ENCODE measurements at regions not wholly inside any gene's neighbourhood (a gene's known extent, or its start where the extent isn't known, plus 50 kb on each side); places are given as distances from the start of the nearest gene placed in this dataset.

DNA sequence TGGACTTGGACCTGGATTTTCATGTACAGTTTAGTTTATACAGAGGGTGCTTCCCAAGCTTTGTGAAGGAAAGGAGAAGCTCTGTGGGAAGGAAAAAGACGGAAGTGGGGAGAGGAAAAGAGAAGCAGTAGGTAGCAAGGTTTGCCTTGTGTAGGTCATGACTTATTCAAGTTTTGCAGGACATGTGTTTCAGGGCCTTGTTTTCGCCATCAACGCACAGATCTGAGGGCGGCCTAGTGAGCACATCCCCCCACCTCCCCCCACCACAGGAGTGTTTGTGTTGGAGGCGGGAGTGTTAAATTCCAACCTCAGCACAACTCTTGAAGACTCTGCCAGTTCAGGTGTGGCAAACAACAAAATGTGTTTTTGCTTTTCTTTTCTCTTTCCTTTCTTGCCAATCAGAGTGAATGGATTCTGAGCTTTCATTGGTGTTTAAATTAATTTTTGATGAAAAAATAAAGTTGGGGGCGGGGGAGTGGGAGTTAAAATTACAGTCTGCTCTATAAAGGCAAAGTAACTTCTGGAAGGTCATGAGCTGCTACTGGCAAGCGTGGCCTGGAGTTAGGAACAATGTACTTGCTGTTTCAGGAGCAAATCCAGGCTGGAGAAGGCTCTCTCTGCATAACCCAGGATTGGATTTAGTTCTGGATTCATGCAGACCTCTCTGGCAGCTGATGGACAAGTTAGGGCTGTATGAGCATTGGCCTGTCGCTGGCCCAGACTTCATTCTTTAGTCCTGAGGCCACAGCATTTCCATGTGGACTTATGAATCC, 338.5 kb downstream of the CD83 start:
- no peak for DNase-seq

DNA sequence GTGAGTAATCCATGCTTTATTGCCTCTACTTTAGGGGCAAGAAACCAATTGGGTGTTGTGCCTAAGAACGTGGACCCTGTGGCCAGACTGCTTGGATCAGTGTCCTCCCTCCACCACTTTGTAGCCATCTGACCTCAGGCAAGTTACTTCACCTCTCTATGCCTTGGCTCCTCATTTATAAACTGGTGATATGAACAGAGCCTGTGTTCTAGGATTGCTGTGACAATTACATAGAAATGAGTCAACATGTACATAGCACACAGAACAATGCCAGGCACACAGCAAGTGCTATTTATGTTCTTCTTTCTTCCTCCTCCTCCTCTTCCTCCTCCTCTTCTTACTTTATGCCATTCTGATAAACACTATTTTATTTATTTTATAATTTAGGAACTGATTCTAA, 339.4 kb downstream of the CD83 start:
- no peak for DNase-seq

DNA sequence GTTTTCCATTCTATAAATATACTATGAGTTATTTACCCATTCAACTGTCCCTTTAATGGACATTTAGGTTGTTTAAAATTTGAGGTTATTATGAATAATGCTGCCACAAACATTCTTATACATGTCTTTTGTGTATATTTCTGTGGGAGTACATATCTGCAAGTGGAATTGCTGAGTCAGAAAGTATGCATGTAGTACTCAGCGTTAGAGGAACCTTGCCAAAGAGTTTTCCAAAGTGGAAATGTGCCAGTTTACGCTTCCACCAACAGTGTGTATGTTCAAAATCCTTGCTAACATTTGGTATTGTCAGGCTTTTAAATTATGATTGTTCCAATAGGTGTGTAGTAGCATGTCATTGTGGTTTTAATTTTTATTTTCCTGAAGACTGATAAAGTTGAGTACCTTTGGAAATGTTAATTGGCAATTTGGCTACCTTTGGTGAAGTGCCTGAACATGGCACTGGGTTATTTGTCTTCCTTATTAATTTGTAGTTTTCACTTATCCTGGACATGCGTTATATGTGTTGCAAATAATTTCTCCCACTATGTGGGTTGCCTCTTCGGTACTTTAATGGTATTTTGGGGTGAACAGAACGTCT, 341.2 kb downstream of the CD83 start:
- DNase-seq, result no peak

DNA sequence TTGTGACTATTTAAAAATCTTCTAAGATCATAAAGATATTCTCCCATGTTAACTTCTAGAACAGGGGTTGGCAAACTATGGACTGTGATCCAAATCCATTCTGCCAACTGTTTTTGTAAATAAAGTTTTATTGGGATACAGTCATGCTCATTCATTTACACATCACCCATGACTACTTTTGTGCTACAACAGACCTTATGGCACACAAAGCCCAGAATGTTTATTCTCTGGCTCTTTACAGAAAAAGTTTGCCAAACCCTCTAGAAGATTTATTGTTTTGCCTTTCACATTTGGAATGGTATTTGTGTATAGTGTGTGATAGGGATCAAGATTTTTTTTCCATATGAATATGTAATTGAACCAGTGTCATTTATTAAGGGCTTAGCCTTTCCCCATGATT, 341.7 kb downstream of the CD83 start:
- DNase-seq, result no peak

DNA sequence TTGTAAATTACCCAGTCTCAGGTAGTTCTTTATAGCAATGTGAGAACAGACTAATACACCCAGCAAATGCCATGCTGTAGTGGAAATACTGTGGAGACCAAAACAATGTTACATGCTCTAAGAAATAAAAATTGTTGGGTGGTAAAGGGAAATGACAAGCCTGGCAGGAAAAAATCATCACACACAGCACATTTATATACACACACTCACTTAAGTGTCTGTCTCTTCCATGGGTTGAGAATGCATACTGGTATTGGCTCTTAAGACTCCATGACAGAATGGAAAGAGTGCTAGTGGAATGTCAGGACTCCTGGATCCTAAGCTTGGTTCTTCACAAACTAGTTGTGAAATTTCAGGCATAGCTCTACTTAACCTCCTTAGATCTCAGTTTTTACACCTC, 343.0 kb downstream of the CD83 start:
- DNase-seq, result no peak

DNA sequence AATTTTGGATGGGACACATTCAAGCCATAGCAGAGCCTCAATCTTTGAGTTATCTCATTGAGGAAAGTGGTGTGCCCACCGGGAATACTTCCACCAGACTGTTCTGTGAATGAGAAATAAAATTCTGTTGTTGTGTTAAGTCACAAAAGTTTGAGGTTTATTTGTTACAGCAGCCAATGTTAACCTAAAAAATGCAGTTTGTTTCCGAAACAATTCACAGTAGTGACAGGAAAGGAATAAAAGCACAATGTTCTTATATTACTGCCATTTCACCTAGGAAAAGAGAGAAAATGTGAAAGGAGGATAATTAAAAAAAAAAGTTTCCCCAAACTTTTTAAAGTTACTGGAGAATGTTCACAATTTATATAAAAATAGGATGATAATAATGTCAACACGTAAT, 344.6 kb downstream of the CD83 start:
- DNase-seq, result no peak

DNA sequence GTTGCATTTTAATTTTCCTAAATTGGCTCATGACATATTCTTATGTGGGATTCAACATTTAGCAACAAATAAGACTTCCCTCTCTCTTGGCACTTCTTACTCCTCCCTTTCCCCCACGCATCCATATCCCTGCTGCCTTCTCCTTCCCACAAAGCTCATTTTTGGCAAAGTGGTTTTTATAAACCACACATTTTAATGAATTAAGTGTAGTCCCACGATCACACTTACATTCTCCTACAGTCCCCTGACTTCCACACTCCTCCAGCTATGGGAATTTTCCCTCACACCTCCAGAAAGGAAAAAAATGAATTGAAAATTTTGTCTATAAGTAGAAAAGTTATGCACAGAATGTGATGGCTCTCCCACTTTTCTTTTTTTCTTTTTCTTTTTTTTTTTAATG, 345.0 kb downstream of the CD83 start:
- no peak for DNase-seq

DNA sequence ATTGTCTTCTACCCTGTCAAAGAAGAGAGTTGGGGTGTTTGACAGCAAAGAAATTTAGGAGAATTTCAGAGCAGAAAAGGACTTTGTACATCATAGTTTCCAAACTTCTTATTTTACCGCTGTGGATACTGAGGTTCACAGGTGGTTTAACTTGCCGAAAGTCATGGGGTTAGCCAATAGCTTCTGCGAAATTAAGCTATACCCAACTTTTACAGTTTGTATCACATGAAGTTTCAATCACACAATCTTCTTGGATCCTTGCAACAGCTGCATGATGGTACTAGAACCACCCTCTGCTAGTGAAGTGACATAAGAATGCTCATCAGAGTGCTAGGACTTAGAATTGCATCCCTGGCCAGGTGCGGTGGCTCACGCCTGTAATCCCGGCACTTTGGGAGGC, 345.5 kb downstream of the CD83 start:
- DNase-seq, result no peak

DNA sequence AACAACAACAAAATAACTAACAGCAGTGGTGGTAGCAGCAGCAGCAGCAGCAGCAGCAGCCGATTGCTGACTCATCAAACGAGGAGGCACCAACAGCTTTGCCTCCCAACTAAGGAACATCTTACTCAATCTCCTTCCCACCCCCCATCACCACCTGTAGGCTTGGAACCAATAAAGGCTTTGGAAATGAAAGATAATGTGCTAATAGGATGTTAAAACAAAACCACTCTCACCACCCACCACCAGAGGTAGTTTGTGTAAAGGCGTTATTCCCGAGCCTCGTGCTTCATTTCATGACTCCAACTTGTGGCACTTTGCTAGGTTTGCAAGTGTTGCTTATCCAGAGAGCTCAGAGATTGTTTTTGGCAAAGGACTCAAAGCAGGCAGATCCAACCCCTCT, 346.5 kb downstream of the CD83 start:
- DNase-seq, result no peak

DNA sequence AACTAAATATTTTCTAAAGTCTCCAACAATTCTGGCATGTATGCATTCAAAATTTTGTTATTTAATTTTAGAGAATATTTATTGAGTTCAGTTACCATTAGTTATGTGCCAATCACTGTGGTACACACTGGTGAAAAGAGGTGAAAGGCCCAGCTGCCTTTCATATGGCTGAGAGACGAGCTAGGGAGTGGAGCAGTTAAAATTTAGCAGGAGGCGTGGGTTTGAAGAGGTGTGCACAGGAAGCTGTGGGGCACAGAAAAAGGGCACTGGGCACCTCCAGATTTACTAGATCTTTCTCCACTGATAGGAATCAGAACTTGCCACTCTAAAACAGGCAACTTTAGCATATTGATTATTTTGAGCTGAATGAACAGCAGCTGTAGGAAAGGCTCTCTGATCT, 347.1 kb downstream of the CD83 start:
- no peak for DNase-seq

DNA sequence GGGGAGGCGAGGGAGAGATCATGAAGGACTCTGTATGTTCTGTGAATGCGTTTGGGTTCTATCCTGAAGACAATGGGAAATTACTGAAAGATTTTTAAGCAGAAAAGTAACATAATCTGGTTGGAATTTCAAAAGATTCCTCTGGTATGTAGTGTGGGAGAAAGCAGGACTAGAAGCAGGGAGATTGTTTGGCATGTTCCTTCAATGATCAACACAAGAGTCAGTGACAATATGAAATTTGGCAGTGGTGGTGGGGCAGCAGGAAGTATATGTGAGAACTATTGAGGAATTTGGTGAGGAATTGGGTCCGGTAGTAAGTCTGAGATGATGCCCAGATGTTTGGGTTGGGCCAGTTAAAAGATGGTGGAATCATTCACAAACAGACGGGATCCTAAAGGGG, 348.7 kb downstream of the CD83 start:
- DNase-seq, result no peak

DNA sequence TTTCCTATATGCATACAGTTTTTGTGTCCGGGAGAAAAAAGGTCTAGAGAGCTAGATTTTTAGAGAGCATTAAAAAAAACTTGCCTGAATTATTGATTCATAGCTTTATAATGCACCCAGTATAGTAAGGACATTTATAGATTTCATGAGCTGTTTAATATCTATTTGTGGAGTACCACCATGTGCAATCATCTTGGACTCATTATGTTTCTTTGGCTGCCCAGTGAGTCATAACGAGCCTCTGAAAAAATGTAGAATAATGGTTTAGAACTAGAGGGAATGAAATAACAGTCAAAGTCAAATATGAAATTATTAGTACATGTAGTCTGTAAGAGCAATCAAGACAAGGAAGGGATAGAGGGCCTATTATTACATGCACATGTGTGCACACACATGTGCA, 350.0 kb downstream of the CD83 start:
- DNase-seq, result no peak

DNA sequence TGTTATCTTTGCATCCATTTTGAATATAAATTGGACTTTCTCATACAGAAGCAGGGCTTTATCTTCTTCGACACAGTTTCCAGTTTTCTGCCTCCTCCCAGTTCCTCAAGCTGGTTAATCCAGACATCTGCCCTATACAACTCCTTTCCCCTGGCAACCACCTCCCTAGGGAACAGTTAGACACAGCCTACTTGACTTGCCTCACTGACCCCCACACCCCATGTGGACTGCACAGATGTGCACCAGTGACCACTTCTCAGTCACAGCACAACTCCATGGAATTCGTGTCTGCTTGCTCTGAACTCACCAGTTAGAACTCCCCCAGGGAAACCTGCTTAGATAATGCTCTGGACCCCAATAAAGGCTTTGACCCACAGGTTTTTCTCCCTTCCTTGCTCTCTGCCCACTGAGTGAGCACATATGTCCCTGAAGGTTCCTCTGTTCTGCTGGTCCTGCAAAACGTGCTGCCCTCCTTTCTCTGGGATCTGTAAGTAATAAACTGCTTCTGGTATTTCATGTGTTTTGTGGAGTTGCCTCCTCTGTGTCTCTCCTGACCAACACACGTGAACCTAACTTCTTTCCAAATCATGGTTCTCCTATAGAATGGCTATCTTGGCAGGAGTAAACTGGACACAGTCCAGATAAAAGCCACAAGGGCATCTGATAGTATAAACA, 351.2 kb downstream of the CD83 start:
- DNase-seq, result no peak

DNA sequence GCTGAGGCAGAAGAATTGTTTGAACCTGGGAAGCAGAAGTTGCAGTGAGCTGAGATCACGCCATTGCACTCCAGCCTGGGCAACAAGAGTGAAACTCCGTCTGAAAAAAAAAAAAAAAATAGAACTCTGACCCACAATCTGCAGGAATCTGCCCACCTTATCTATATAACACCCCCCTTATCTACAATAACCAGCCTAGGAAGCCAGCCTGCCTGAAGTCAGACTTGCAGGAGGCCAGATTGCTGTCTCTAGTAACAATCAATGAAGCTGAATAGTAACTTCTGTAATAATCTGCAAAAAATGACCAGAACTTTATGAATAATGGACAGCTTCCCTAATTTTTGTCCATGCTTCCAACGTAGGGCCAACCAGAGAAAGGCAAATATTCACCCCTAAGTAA, 352.5 kb downstream of the CD83 start:
- DNase-seq, result no peak

DNA sequence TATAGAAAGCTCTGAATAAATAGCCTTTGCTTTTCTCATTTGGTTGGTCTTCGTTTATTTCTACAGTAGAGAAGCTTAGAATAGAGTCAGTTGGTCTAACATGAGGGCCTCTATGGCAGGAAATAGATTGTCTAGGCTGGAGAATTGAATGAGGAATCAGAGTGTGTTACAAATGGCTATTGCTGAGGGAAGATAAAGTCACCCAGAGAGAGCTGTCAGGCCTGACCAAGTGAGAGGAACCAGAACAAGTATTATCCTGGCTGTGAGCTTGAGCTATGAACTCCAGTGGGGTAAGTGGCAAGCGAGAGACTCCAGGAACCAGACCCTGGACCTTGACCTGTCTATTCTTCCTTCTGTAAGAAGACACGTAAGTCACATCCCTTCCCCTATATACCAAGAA, 353.1 kb downstream of the CD83 start:
- no peak for DNase-seq

DNA sequence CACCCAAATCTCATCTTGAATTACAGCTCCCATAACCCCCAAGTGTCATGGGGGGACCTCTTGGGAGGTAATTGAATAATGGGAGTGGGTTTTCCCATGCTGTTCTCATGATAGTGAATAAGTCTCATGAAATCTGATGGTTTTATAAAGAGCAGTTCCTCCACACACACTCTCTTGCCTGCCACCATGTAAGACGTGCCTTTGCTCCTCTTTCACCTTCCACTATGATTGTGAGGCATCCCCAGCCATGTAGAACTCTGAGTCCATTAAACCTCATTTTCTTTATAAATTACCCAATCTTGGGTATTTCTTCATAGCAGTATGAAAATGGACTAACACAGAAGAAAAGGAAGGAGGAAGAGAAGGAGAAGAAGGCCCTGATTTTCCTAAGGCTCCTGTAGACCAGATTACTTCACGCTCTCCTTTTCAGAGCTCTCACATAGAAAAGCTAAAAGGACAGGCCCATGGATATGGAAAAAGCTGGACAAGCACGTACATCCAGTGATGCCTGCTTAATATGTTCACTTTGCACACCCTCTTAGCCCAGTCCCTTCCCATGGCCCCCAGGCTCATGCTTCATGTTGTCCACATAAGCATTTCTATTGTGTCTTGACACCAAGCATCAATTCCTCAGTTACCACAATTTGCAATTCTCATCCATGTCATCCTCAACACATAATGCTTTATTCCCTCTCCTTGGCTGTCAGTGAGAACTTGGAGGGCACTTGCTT, 354.8 kb downstream of the CD83 start:
- no peak for DNase-seq

DNA sequence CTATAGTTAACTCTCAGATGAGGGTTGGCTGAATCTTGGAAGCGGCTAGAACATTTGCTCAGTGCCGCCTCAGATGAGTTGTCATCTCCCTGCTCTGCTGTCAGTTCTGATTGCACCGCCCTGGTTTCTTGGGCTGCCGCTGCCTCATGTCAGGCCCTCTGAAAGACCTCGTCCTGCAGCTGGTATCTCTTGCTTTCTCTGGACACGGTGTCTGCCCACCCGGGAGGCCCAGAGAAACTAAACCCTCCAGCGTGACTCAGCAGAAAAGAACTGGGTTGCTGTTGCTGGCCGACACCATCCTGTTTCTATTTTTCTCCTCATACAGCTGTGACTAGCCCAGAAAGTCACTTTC, 355.4 kb downstream of the CD83 start:
- no peak for DNase-seq

DNA sequence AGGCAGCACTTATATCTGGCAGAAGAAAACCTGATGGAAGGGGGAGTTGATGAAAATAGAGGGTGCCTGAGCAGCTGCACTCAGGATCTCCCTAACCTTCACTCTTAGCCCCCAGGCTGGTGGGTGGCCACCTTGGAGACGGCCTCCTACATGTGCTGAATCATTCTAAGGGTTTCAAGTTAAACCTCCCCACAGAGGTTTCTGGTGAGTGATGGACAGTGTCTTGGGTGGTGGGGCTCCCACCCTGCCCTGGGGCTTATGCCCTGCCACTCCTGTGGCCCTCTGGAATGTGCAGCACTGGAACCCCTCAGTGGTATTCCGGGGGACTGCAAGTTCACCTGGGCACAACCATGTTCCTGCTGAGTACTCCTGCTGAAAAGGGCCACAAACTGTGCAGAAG, 357.2 kb downstream of the CD83 start:
- DNase-seq, result no peak

DNA sequence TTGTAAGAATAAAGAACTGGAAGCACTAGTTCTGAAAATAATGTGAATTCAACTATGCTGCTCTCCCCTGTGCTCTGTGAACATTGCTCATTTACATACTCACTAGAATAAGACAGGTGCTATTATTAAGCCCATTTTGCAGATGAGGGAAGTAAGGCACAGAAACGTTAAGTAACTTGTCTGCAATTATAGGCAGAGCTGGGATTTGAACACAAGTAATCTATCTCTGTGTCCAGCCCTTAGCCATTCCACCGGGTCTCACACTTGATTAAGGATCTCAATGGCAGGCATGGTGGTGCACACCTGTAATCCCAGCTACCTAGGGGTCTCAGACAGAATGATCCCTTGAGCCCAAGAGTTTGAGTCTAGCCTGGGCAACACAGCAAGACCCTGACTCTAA, 357.7 kb downstream of the CD83 start:
- DNase-seq, result no peak

DNA sequence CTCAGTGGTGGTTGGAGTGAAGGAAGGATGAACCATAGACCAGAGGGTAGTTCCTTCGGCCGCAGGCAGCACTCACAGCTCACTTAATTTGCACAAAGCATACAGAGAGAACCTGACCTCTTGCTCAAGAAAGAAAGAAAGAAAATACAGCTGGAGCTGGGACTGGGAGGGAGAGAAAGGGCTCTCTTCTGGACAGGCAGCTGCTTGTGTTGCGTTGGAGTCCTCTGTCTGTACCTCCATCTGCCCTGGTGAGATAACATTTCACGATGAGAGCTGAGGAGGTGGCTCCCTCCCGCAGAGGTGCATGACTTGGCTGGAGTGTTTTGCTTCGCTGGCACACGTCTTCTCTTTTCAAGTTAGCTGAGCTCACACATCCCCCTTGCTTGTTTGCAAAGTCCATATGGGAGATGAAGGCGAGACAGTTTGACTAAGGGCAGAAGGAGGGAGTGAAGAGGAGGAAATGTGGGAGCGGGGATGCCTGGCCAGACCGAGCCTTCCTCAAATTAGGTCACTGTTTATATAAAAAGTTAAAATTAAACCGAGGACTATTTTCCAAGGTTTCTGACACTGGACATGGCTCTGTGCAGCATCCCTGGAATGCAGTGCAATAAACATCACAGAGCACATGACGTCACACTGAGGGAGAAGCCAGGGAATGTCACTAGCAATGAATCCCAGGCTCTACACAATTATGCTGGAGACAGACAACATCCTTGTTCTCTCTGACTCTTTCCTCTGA, 359.4 kb downstream of the CD83 start:
- DNase-seq, result peak; percentile 92

DNA sequence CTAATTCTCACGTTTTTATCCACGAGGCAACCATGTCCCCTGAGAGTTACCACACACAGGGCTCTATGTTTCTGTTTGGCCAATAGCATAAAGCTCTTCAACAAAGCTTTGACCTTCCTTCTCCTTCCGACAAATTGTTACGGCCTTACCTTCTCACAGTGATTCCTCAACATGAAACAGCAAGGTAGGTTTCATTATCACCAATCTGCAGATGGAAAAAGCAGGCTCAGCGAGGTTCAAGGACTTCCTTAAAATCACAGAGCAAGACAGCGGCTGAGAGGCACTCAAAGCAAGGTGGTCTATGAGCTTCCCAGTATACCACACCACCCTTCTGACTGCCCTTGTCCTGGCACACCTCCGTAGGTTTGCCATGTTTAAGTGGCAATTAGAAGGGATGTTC, 360.0 kb downstream of the CD83 start:
- DNase-seq, result no peak
